HCT116 (cell line): ENCODE measurements at regions not wholly inside any gene's neighbourhood (a gene's known extent, or its start where the extent isn't known, plus 50 kb on each side); places are given as distances from the start of the nearest gene placed in this dataset.
A peak's percentile ranks its signal among the peaks of the same experiment; 100 is the strongest.

Source experiments
- ATAC-seq: fragments of 200-7000 bp; cut with Tn5 transposase; 2 replicates; pipeline ENCODE4 v1.9.1; 2020; ENCODE audit warnings: mild to moderate bottlenecking, moderate library complexity
- BruUV-seq: library from RNA; stranded (reverse); fragments of 400-500 nt; replicated peaks from 2 replicates; lab custom pipeline; 2021; lab: Mats Ljungman, UMichigan
- CTCF ChIA-PET: fragments of 300-600 bp; sonication (Branson Sonifier 250); formaldehyde crosslinking; loops from one replicate; lab custom pipeline; 2021; ENCODE audit warnings: antibody characterized with exemption; lab: Charles Lee
- POLR2A ChIA-PET: fragments of 300-600, 350-600 bp; sonication (Branson Sonifier 250); formaldehyde crosslinking; loops from one replicate; lab custom pipeline; 2021; ENCODE audit warnings: antibody characterized with exemption; lab: Charles Lee
- RAD21 ChIA-PET, 2 experiments: fragments of 300-600 bp; sonication (Branson Sonifier 250); formaldehyde crosslinking; loops; one replicate each; lab custom pipeline; 2023; ENCODE audit warnings: low total read pairs in 2 of 2; ENCODE audit not compliant: uncharacterized antibody in 2 of 2, unreplicated experiment in 2 of 2, low non-redundant PET in 1 of 2; lab: Charles Lee
- DNase-seq: peaks from one replicate; pipeline ENCODE4 v3.0.0-alpha.2; 2010; ENCODE audit warnings: low read depth, low spot score
- H2AFZ ChIP-seq: fragments of 200-600 bp; shearing (Covaris generic), sonication (generic); 2 replicates; pipeline ENCODE4 v1.6.1; 2017; ENCODE audit warnings: low read depth, mixed run types, mixed read lengths, antibody characterized with exemption, low read length; ENCODE audit not compliant: poor library complexity, severe bottlenecking
- H3K27ac ChIP-seq: 2 replicates; pipeline ENCODE4 v1.5.1; 2012; ENCODE audit warnings: low read depth, low read length
- H3K27me3 ChIP-seq: fragments of 200-600 bp; sonication (generic); 2 replicates; pipeline ENCODE4 v1.6.1; 2016; ENCODE audit warnings: mixed run types, low read length, mixed read lengths; ENCODE audit not compliant: insufficient read depth
- H3K36me3 ChIP-seq, 2 experiments: fragments of 200-500 bp in 1 of 2; fragments of 200-600 bp in 1 of 2; sonication (Bioruptor generic) in 1 of 2; sonication (generic) in 1 of 2; 2 replicates each; pipeline versions ENCODE4 v1.5.1 to v1.6.1; 2014 to 2016; ENCODE audit warnings: low read length in 2 of 2, inconsistent platforms in 1 of 2, mixed read lengths in 1 of 2, mixed run types in 1 of 2; ENCODE audit not compliant: insufficient read depth in 2 of 2, control insufficient read depth in 1 of 2
- H3K4me1 ChIP-seq, 2 experiments: fragments of 200-600 bp in 1 of 2; sonication (generic) in 1 of 2; 2 replicates each; pipeline versions ENCODE4 v1.5.1 to v1.6.1; 2012 to 2017; ENCODE audit warnings: low read length in 2 of 2, inconsistent platforms in 1 of 2, mild to moderate bottlenecking in 1 of 2, mixed read lengths in 1 of 2, mixed run types in 1 of 2, moderate library complexity in 1 of 2; ENCODE audit not compliant: insufficient read depth in 2 of 2, control insufficient read depth in 1 of 2
- H3K4me2 ChIP-seq: fragments of 200-600 bp; sonication (generic); 2 replicates; pipeline ENCODE4 v1.6.1; 2017; ENCODE audit warnings: mixed run types, low read length, mixed read lengths
- H3K4me3 ChIP-seq, 2 experiments: fragments of 200-600 bp in 1 of 2; sonication (generic) in 1 of 2; replicated peaks in 1 of 2; 2 replicates each; pipeline ENCODE4 v1.5.1; 2011 to 2016; ENCODE audit warnings: low read length in 2 of 2, control low read depth in 1 of 2, low read depth in 1 of 2, mild to moderate bottlenecking in 1 of 2, mixed read lengths in 1 of 2, mixed run types in 1 of 2
- H3K79me2 ChIP-seq: fragments of 200-600 bp; sonication (generic); 2 replicates; pipeline ENCODE4 v1.6.1; 2017; ENCODE audit warnings: mild to moderate bottlenecking, mixed run types, low read length, moderate library complexity, mixed read lengths; ENCODE audit not compliant: insufficient read depth
- H3K9ac ChIP-seq: fragments of 200-600 bp; sonication (generic); 2 replicates; pipeline ENCODE4 v1.6.1; 2016; ENCODE audit warnings: low read length, mixed read lengths
- H3K9me2 ChIP-seq: fragments of 200-600 bp; sonication (generic), shearing (Covaris generic); 2 replicates; pipeline ENCODE4 v1.6.1; 2017; ENCODE audit warnings: mixed run types, mild to moderate bottlenecking, moderate library complexity; ENCODE audit not compliant: insufficient read depth
- H3K9me3 ChIP-seq, 2 experiments: fragments of 200-500 bp in 1 of 2; fragments of 200-600 bp in 1 of 2; sonication (Bioruptor generic) in 1 of 2; sonication (generic) in 1 of 2; 2 replicates each; pipeline ENCODE4 v1.6.1; 2014 to 2017; ENCODE audit warnings: low read length in 2 of 2, mixed read lengths in 2 of 2, inconsistent platforms in 1 of 2, low read depth in 1 of 2, mild to moderate bottlenecking in 1 of 2, mixed run types in 1 of 2, moderate library complexity in 1 of 2; ENCODE audit not compliant: control insufficient read depth in 1 of 2, insufficient read depth in 1 of 2
- H4K20me1 ChIP-seq: fragments of 200-600 bp; sonication (generic), shearing (Covaris generic); 2 replicates; pipeline ENCODE4 v1.6.1; 2017; ENCODE audit warnings: mixed run types, mild to moderate bottlenecking, moderate library complexity; ENCODE audit not compliant: insufficient read depth
- CEBPB ChIP-seq: IDR thresholded peaks from 2 replicates; pipeline ENCODE4 v1.6.1; 2012; ENCODE audit warnings: low read depth
- EGR1 ChIP-seq: IDR thresholded peaks from 2 replicates; pipeline ENCODE4 v1.6.1; 2012; ENCODE audit warnings: low read depth
- ELF1 ChIP-seq: IDR thresholded peaks from 2 replicates; pipeline ENCODE4 v1.6.1; 2012; ENCODE audit warnings: low read depth, borderline replicate concordance
- EZH2 ChIP-seq: fragments of 200-600 bp; sonication (generic); IDR thresholded peaks from 2 replicates; pipeline ENCODE4 v1.6.1; 2017; ENCODE audit warnings: antibody characterized with exemption, mixed run types
- EZH2phosphoT487 ChIP-seq: fragments of 200-600 bp; IDR thresholded peaks from 2 replicates; pipeline ENCODE4 v1.6.1; 2018; ENCODE audit warnings: antibody characterized with exemption, borderline replicate concordance
- POLR2A ChIP-seq: IDR thresholded peaks from 2 replicates; pipeline ENCODE4 v1.7.0; 2011; ENCODE audit warnings: borderline replicate concordance; ENCODE audit not compliant: insufficient read depth, insufficient read length; ENCODE audit errors: extremely low read depth
- POLR2AphosphoS5 ChIP-seq: IDR thresholded peaks from 2 replicates; pipeline ENCODE4 v1.6.1; 2011; ENCODE audit warnings: mild to moderate bottlenecking, low read depth, low read length, moderate library complexity
- SIN3A ChIP-seq: IDR thresholded peaks from 2 replicates; pipeline ENCODE4 v1.6.1; 2012; ENCODE audit warnings: low read depth
- SP1 ChIP-seq: IDR thresholded peaks from 2 replicates; pipeline ENCODE4 v1.6.1; 2012; ENCODE audit warnings: low read depth
- SRF ChIP-seq: IDR thresholded peaks from 2 replicates; pipeline ENCODE4 v1.6.1; 2012; ENCODE audit warnings: low read depth
- TCF7L2 ChIP-seq: IDR thresholded peaks from 2 replicates; pipeline ENCODE4 v1.7.0; 2011; ENCODE audit warnings: borderline replicate concordance, inconsistent platforms; ENCODE audit not compliant: insufficient read depth, insufficient read length; ENCODE audit errors: extremely low read depth
- ZBTB33 ChIP-seq: IDR thresholded peaks from 2 replicates; pipeline ENCODE4 v1.6.1; 2011; ENCODE audit warnings: mild to moderate bottlenecking, low read length, moderate library complexity; ENCODE audit not compliant: insufficient replicate concordance; ENCODE audit errors: extremely low read depth
- ZFX ChIP-seq: fragments of 450-650 bp; IDR thresholded peaks from 2 replicates; pipeline ENCODE4 v1.6.1; 2017
- ZNF274 ChIP-seq: fragments of 200-500 bp; sonication (Bioruptor generic); IDR thresholded peaks from 2 replicates; pipeline ENCODE4 v1.6.1; 2014; ENCODE audit warnings: mild to moderate bottlenecking, low read depth, low read length, inconsistent platforms
- intact Hi-C: fragments of 100-400 bp; cut with micrococcal nuclease; formaldehyde crosslinking; loops from 2 replicates; pipeline ENCODE4 v1.10.0; 2022
- TF ChIP-seq, protein P1 (sequence below): IDR thresholded peaks from 2 replicates; pipeline ENCODE4 v1.6.1; 2012
- TF ChIP-seq, protein P2 (sequence below), 3 experiments: fragments of 200-600 bp in 1 of 3; sonication (generic) in 1 of 3; IDR thresholded peaks in 2 of 3; conservative IDR thresholded peaks in 1 of 3; 2 replicates each; pipeline ENCODE4 v1.5.1; 2012 to 2017; ENCODE audit warnings: low read depth in 2 of 3, low read length in 2 of 3, antibody characterized with exemption in 1 of 3, borderline replicate concordance in 1 of 3, control low read depth in 1 of 3, mild to moderate bottlenecking in 1 of 3, mixed read lengths in 1 of 3, mixed run types in 1 of 3, moderate library complexity in 1 of 3; ENCODE audit not compliant: insufficient read depth in 1 of 3

DNA sequence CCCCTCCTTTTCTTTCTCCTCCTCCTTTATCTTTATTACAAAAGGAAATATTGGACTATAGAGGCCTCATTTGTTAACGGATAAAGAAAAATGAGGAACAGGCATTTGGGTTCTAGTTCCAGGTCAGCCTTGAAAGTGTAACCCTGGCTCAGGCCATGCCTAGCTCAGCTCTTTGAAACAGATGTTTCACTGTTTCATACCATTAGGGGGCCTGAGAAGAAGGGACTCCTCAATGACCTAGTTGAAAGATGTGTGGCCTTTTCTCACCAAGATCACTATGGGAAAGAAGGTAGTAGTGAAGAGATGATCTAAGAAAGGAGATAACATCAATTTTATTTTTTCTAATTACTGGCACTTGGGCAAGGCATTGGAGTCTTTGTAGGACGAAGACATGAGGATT is 952.7 kb downstream of the SLC4A3 start:
- H3K4me3 ChIP-seq, result no peak overlapping the region
- no peak overlapping the region for H2AFZ ChIP-seq
- H3K36me3 ChIP-seq, result no peaks in the 10 kb centered on the region
- H3K79me2 ChIP-seq, result no peaks in the 10 kb centered on the region
- no peaks in the 10 kb centered on the region for H4K20me1 ChIP-seq
- H3K4me2 ChIP-seq, result no peak overlapping the region
- TF ChIP-seq SP1 (no peak), ELF1 (no peak), CEBPB (no peak), ZNF274 (no peak), SRF (no peak), ZFX (no peak), POLR2AphosphoS5 (no peak), ZBTB33 (no peak), SIN3A (no peak), EZH2 (no peak), TCF7L2 (no peak), EZH2phosphoT487 (no peak), POLR2A (no peak), EGR1 (no peak)
- TF ChIP-seq, protein P1, sequence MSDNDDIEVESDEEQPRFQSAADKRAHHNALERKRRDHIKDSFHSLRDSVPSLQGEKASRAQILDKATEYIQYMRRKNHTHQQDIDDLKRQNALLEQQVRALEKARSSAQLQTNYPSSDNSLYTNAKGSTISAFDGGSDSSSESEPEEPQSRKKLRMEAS, result no peak
- TF ChIP-seq, protein P2, sequence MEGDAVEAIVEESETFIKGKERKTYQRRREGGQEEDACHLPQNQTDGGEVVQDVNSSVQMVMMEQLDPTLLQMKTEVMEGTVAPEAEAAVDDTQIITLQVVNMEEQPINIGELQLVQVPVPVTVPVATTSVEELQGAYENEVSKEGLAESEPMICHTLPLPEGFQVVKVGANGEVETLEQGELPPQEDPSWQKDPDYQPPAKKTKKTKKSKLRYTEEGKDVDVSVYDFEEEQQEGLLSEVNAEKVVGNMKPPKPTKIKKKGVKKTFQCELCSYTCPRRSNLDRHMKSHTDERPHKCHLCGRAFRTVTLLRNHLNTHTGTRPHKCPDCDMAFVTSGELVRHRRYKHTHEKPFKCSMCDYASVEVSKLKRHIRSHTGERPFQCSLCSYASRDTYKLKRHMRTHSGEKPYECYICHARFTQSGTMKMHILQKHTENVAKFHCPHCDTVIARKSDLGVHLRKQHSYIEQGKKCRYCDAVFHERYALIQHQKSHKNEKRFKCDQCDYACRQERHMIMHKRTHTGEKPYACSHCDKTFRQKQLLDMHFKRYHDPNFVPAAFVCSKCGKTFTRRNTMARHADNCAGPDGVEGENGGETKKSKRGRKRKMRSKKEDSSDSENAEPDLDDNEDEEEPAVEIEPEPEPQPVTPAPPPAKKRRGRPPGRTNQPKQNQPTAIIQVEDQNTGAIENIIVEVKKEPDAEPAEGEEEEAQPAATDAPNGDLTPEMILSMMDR (IDR thresholded peaks at IDR 0.05 in 2 of 3, conservative IDR thresholded peaks at IDR 0.05 in 1 of 3; ENCODE audit: borderline replicate concordance in 1 of 3, insufficient read depth in 1 of 3, low read depth in 2 of 3, low read length in 2 of 3), result no peak
- H3K4me1 ChIP-seq, result no peaks in the 10 kb centered on the region
- ChIA-PET POLR2A (no interaction called here), CTCF (no interaction called here), RAD21 (no interaction called here)
- no peak overlapping the region for H3K27ac ChIP-seq
- ATAC-seq (peak; percentile 65; the same call in 1 of the 2 replicates), DNase-seq (no peak)
- H3K27me3 ChIP-seq, result no peaks in the 10 kb centered on the region
- no TSS peak for BruUV-seq
- H3K9me3 ChIP-seq, result no peaks in the 10 kb centered on the region
- intact Hi-C loops, result no loop called here
- H3K9ac ChIP-seq, result no peak overlapping the region
- H3K9me2 ChIP-seq, result no peaks in the 10 kb centered on the region
